Amygdala (tissue), 56 donors: ENCODE measurements at regions not wholly inside any gene's neighbourhood (a gene's known extent, or its start where the extent isn't known, plus 50 kb on each side); places are given as distances from the start of the nearest gene placed in this dataset.
"Not testable (repeated sequence)": the region's sequence is repeated elsewhere in the genome, so short reads cannot be mapped to it uniquely, and the experiment has no call there.

Experiments
- DNase-seq, 56 donors: peaks; one replicate each; lab custom pipeline; 2025; lab: John Stamatoyannopoulos, UW

DNA sequence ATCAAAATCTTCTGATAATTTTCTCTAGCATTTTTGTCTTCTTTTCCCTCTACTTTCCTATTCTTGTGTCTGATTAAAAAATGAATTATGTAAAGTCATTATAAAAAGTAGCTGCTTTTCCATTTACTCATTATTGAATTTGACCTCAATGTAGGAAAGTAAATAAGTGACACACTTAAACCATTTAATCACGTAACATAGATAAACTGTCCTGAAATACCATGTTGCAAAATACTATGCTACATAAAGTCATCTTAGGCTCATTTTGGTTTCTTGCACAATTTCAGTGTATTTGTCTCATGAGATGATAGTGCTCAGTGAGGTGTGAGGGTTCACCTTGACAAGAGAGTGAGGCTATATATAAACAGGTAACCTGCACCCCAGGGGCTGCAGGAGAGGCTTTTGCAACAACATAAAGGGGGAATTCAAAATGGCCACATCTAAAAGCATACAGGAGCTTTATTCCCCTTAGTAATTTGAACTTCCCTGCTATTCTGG is 502.7 kb downstream of the RNF144A start:
- DNase-seq = no peak

DNA sequence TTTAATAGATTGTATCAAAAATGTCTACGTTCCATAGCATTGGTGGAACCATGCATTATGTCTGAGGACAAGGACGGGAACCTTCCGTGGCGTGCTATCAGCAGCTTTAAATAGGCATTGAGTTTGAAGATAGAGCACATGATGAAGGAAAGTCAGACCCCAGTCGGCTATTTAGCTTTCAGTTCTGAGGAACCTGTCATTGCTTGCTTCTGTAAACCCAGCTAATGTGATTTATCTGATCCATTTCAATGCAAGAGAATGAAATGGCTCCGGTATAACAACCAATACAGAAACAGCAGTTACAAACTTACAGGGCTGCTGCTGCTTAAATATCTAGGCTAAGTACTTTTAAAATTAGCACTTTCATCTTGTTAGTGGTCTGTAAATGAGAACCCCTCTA is 503.3 kb downstream of the RNF144A start:
- DNase-seq = no peak

DNA sequence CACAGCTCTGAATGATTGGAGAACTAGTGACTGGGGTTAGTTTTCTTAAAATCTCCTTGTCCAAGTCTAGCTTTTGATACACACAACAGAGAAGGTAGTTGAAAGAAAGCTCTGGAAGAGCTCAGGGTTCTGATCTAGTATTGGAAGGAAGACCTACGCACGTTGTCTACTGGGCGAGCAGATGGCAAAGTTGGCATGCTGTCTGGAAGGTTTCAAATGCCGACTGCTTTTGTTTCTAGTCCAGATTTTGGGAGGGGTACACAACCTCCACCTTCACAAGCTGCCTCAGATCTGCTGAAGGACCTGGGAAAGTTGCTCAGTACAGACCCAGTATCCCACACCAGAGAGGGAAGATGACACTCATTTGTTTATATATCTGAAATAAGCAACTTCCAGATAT is 507.3 kb downstream of the RNF144A start:
- DNase-seq = no peak

DNA sequence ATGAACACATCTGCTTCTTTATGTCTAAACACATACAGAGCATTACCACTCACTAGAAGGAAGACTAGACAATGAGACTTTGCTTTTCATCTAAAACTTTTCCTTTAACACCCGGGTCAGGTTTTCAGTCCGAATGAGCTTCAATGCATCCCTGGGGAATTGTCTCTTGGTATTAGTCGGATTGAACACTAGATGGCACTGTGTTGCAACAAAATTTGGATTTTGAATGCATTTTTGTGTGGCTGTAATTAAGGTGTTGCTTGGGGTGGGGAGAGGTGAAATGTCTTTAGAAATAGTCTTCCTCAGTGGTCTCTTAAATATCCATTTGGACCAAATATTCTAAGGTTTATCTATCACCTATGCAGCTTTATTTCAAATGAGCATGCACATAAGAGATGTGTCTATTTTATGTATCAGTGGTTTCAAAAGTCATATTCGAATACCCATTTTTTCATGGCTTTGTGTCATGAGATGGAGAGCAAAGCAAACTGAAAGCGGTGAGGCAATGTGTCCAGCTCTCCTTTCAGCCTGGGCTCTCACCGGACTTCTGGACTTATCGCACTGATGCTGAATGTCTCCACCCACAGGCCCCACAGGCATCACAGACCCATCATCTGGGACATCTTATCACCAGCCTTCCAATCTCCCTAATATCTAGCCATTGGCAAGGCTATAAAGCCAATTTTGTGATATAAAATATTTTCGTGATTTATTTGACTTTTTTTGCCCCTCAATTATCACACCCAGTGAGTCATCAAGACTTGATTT is 510.3 kb downstream of the RNF144A start:
- peak in 2 of 56 donors; percentile 15 to 20 for DNase-seq

GRCh38 chr2:7428454-7429204 is 511.4 kb downstream of the RNF144A start:
- DNase-seq = no peak

GRCh38 chr2:7429733-7430132 is 512.5 kb downstream of the RNF144A start:
- no peak for DNase-seq

GRCh38 chr2:7430421-7430868 is 513.2 kb downstream of the RNF144A start:
- DNase-seq = no peak

GRCh38 chr2:7430869-7431641 is 513.8 kb downstream of the RNF144A start:
- DNase-seq = peak in 14 of 56 donors; percentile 5 to 43 (median 20)

DNA sequence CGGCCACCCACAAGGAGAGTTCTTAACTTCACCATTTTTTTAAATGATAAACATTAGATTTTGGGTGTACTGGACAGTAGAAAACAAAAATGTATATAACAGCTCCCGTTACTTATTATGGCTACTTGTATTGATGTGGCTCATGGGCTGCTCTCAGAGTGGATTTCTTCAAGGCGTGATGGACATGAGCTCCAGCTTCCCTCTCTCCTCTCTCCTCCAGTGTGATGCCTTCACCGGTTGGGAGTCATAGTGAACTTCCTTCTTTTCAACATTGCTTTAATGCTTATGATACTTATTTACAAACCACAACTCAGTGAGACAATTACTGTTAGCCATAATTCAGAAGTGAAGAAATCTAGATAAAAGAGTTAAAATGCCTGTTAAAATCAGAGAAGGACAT is 515.2 kb downstream of the RNF144A start:
- DNase-seq = no peak

- DNase-seq = no peak
Measured at GRCh38 chr2:7436096-7436906, 519.1 kb downstream of the RNF144A start.

DNA sequence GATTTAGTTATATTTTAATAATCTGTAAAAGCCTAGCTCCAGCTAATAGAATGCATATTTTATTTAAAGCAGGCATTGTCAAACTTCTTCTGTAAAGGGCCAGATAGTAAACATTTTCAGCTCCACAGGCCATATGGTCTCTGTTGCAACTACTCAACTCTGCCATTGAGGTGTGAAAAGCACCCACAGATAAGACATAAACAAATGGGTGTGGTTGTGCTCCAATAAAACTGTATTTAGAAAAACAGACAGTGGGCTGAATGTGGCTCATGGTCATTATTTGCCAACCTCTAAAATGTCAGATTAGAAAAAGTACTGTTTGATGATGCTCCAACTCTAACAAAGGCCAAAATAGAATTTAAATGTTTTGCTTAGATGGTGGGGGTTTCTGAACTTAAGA is 519.9 kb downstream of the RNF144A start:
- peak in 1 of 56 donors; percentile 24 for DNase-seq

DNA sequence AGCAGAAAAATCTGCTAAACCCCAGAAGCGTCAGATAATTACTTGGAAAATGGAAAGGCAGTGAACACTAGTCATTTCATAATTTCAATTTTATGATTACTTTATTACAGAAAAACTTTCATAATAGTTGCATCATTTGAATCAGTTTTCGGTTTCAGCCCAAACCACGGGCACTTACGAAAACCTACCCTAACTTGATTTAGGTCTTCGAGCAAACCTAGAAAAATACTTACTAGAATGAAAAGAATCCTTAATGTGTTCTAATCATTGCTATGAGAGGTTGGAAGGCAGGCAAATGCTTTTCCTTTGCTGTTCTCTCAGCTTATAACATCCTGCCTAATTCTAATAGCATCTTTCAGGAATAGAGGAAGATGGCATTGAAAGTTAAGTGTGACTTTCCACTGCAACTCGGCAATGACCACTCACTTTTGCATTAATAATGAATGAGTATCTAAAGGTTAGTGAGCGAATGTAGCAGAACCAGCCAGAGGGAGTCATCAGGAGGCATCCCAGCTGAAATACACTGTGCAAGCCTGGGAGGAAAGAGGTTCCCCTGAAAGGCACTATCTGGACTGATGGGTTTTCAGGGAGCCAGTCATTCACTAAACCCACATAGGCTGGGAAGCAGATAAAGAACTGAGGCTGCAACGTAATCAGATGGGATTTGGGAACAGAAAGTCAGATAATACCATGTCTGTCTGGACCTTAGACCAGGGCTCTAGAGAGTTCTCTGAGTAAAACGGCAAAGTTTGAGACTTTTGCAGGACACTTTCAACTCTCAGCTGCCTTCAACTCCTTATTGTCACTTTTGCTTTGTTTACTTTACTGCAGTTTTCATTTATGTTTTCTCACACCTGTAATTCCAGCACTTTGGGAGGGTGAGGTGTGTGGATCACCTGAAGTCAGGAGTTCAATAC is 520.8 kb downstream of the RNF144A start:
- no peak for DNase-seq

GRCh38 chr2:7438855-7439254 is 521.6 kb downstream of the RNF144A start:
- no peak for DNase-seq

- no peak for DNase-seq
Measured at GRCh38 chr2:7440977-7441376, 523.8 kb downstream of the RNF144A start.

DNA sequence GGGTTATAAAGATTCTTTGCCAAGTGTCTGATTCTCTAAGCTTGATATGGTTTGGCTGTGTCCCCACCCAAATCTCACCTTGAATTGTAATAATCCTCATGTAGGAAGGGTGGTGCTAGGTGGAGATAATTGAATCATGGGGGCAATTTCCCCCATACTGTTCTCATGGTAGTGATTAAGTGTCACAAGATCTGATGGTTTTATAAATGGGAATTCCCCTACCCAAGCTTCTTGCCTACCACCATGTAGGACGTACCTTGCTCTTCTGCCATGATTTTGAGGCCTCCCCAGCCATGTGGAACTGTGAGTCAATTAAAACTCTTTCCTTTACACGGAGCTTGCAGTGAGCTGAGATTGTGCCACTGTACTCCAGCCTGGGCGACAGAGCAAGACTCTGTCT is 524.6 kb downstream of the RNF144A start:
- not testable (repeated sequence) for DNase-seq

GRCh38 chr2:7444626-7445025 is 527.4 kb downstream of the RNF144A start:
- DNase-seq = no peak

- no peak for DNase-seq
Measured at GRCh38 chr2:7448578-7449264, 531.5 kb downstream of the RNF144A start.

- DNase-seq = no peak
Measured at GRCh38 chr2:7449298-7449697, 532.1 kb downstream of the RNF144A start.
